H1 (cell line): ENCODE measurements at regions not wholly inside any gene's neighbourhood (a gene's known extent, or its start where the extent isn't known, plus 50 kb on each side); places are given as distances from the start of the nearest gene placed in this dataset.

Source experiments
- CTCF ChIA-PET: fragments of 300-600 bp; sonication (Branson Sonifier 250); formaldehyde crosslinking; loops from one replicate; lab custom pipeline; 2021; ENCODE audit not compliant: partially characterized antibody; lab: Charles Lee
- POLR2A ChIA-PET: fragments of 300-600 bp; sonication (Branson Sonifier 250); formaldehyde crosslinking; loops from one replicate; lab custom pipeline; 2021; ENCODE audit warnings: inconsistent platforms; ENCODE audit not compliant: partially characterized antibody; lab: Charles Lee
- DNase-seq, 2 experiments: peaks; one replicate each; pipeline versions ENCODE4 v3.0.0 to v3.0.0-alpha.2; 2010 to 2022; ENCODE audit warnings: low spot score in 2 of 2, low read depth in 1 of 2, mixed read lengths in 1 of 2
- FAIRE-seq: peaks from 2 replicates; lab custom pipeline; 2011; peaks lifted over from hg19 to GRCh38; lab: Jason Lieb, UNC
- H2AFZ ChIP-seq: 2 replicates; pipeline ENCODE4 v1.8.1; 2012; ENCODE audit warnings: low read length, inconsistent platforms
- H2AK5ac ChIP-seq: 2 replicates; pipeline ENCODE4 v1.6.1; 2013; ENCODE audit warnings: low read depth, low read length
- H2BK120ac ChIP-seq: replicated peaks from 2 replicates; pipeline ENCODE3; 2013; ENCODE audit warnings: low read depth, low read length, inconsistent platforms
- H2BK12ac ChIP-seq: 2 replicates; pipeline ENCODE4 v1.6.1; 2013; ENCODE audit warnings: low read depth, low read length
- H2BK15ac ChIP-seq: 2 replicates; pipeline ENCODE4 v1.6.1; 2013; ENCODE audit warnings: low read length
- H2BK20ac ChIP-seq: 2 replicates; pipeline ENCODE4 v1.6.1; 2013; ENCODE audit warnings: low read length
- H2BK5ac ChIP-seq: 2 replicates; pipeline ENCODE4 v1.6.1; 2013; ENCODE audit warnings: low read depth, low read length
- H3K14ac ChIP-seq: 2 replicates; pipeline ENCODE4 v1.6.1; 2013; ENCODE audit warnings: inconsistent platforms; ENCODE audit not compliant: insufficient read length
- H3K18ac ChIP-seq: 2 replicates; pipeline ENCODE4 v1.6.1; 2013; ENCODE audit warnings: low read length; ENCODE audit errors: extremely low read depth
- H3K23ac ChIP-seq: 2 replicates; pipeline ENCODE4 v1.6.1; 2013; ENCODE audit warnings: inconsistent platforms; ENCODE audit not compliant: insufficient read length
- H3K23me2 ChIP-seq: 2 replicates; pipeline ENCODE4 v1.6.1; 2013; ENCODE audit warnings: low read depth, low read length
- H3K27ac ChIP-seq: 2 replicates; pipeline ENCODE4 v1.6.1; 2011; ENCODE audit warnings: low read depth, low read length, inconsistent platforms
- H3K27me3 ChIP-seq, 4 experiments: replicated peaks in 1 of 4; 1 replicate in 1 of 4; 2 replicates in 3 of 4; pipeline versions ENCODE4 v1.6.1 to v1.8.1; 2011 to 2013; ENCODE audit warnings: low read length in 3 of 4, mild to moderate bottlenecking in 3 of 4, inconsistent platforms in 2 of 4, mixed read lengths in 2 of 4, moderate library complexity in 1 of 4; ENCODE audit not compliant: control insufficient read depth in 3 of 4, insufficient read depth in 3 of 4; ENCODE audit errors: extremely low read depth in 1 of 4
- H3K36me3 ChIP-seq, 4 experiments: 2 replicates each; pipeline versions ENCODE4 v1.6.1 to v1.8.1; 2011 to 2013; ENCODE audit warnings: mild to moderate bottlenecking in 4 of 4, low read length in 3 of 4, moderate library complexity in 2 of 4, control low read depth in 1 of 4, inconsistent platforms in 1 of 4; ENCODE audit not compliant: insufficient read depth in 4 of 4, control insufficient read depth in 2 of 4
- H3K4ac ChIP-seq: replicated peaks from 2 replicates; pipeline ENCODE3; 2013; ENCODE audit warnings: low read length, low read depth, mixed read lengths, inconsistent platforms; ENCODE audit not compliant: insufficient read length
- H3K4me1 ChIP-seq, 4 experiments: replicated peaks in 1 of 4; 1 replicate in 1 of 4; 2 replicates in 3 of 4; pipeline versions ENCODE4 v1.6.1 to v1.8.1; 2011 to 2013; ENCODE audit warnings: low read length in 3 of 4, inconsistent platforms in 2 of 4, mixed read lengths in 1 of 4; ENCODE audit not compliant: insufficient read depth in 4 of 4, control insufficient read depth in 3 of 4
- H3K4me2 ChIP-seq, 2 experiments: 2 replicates each; pipeline versions ENCODE4 v1.6.1 to v1.8.1; 2011 to 2013; ENCODE audit warnings: low read depth in 2 of 2, low read length in 2 of 2, control low read depth in 1 of 2, inconsistent platforms in 1 of 2, mild to moderate bottlenecking in 1 of 2; ENCODE audit not compliant: insufficient read depth in 1 of 2
- H3K4me3 ChIP-seq, 4 experiments: fragments of 200-600, 300-600 bp in 1 of 4; sonication (generic), shearing (Covaris generic), sonication (Bioruptor Twin) in 1 of 4; 2 replicates each; pipeline versions ENCODE4 v1.5.1 to v1.8.1; 2011 to 2016; ENCODE audit warnings: low read length in 4 of 4, low read depth in 3 of 4, control low read depth in 2 of 4, inconsistent platforms in 2 of 4, mild to moderate bottlenecking in 2 of 4, mixed read lengths in 1 of 4, moderate library complexity in 1 of 4; ENCODE audit not compliant: insufficient read depth in 2 of 4; ENCODE audit errors: extremely low read depth in 1 of 4
- H3K56ac ChIP-seq: replicated peaks from 2 replicates; pipeline ENCODE3; 2013; ENCODE audit warnings: low read depth, mild to moderate bottlenecking, mixed read lengths, low read length, inconsistent platforms; ENCODE audit not compliant: insufficient read length
- H3K79me1 ChIP-seq: 2 replicates; pipeline ENCODE4 v1.6.1; 2013; ENCODE audit warnings: low read depth, low read length, control low read depth
- H3K79me2 ChIP-seq, 2 experiments: 2 replicates each; pipeline versions ENCODE4 v1.6.1 to v1.8.1; 2012 to 2013; ENCODE audit warnings: low read length in 2 of 2, mild to moderate bottlenecking in 2 of 2, inconsistent platforms in 1 of 2; ENCODE audit not compliant: insufficient read depth in 2 of 2, control insufficient read depth in 1 of 2
- H3K9ac ChIP-seq, 4 experiments: replicated peaks in 1 of 4; 1 replicate in 1 of 4; 2 replicates in 3 of 4; pipeline versions ENCODE4 v1.6.1 to v1.8.1; 2011 to 2013; ENCODE audit warnings: low read depth in 3 of 4, low read length in 3 of 4, control low read depth in 2 of 4, mild to moderate bottlenecking in 2 of 4, moderate library complexity in 2 of 4, inconsistent platforms in 1 of 4; ENCODE audit errors: extremely low read depth in 1 of 4
- H3K9me3 ChIP-seq, 2 experiments: 2 replicates each; pipeline versions ENCODE4 v1.6.1 to v1.8.1; 2012 to 2013; ENCODE audit warnings: mild to moderate bottlenecking in 2 of 2, moderate library complexity in 2 of 2, control low read depth in 1 of 2, inconsistent platforms in 1 of 2, low read depth in 1 of 2, low read length in 1 of 2, mixed read lengths in 1 of 2; ENCODE audit not compliant: insufficient read depth in 2 of 2
- H4K20me1 ChIP-seq, 2 experiments: replicated peaks in 1 of 2; 2 replicates each; pipeline versions ENCODE3 to v1.8.1; 2011 to 2013; ENCODE audit warnings: inconsistent platforms in 2 of 2, low read length in 2 of 2, mild to moderate bottlenecking in 1 of 2; ENCODE audit not compliant: insufficient read depth in 2 of 2, control insufficient read depth in 1 of 2
- H4K5ac ChIP-seq: 2 replicates; pipeline ENCODE4 v1.6.1; 2013; ENCODE audit warnings: low read length, low read depth, mixed read lengths, inconsistent platforms; ENCODE audit not compliant: insufficient read length
- H4K8ac ChIP-seq: 2 replicates; pipeline ENCODE4 v1.8.0; 2013; ENCODE audit warnings: mild to moderate bottlenecking, moderate library complexity, low read length, inconsistent platforms; ENCODE audit not compliant: insufficient read depth; ENCODE audit errors: extremely low read depth
- H4K91ac ChIP-seq: replicated peaks from 2 replicates; pipeline ENCODE3; 2013; ENCODE audit warnings: low read length, mixed read lengths, inconsistent platforms; ENCODE audit not compliant: insufficient read length
- BRCA1 ChIP-seq: IDR thresholded peaks from 2 replicates; pipeline ENCODE4 v1.6.1; 2012; ENCODE audit warnings: low read depth, low read length, improper control_type of control experiment
- CHD2 ChIP-seq: IDR thresholded peaks from 2 replicates; pipeline ENCODE4 v1.6.1; 2012; ENCODE audit warnings: low read length, improper control_type of control experiment
- CTBP2 ChIP-seq: IDR thresholded peaks from 2 replicates; pipeline ENCODE4 v1.7.0; 2011; ENCODE audit warnings: borderline replicate concordance, mild to moderate bottlenecking, moderate library complexity, mixed read lengths, low read length; ENCODE audit not compliant: insufficient read depth, insufficient read length
- EP300 ChIP-seq, 2 experiments: IDR thresholded peaks; 1 replicate in 1 of 2; 2 replicates in 1 of 2; pipeline ENCODE4 v1.6.1; 2011 to 2012; ENCODE audit warnings: low read depth in 2 of 2, low read length in 2 of 2, mild to moderate bottlenecking in 2 of 2, borderline replicate concordance in 1 of 2, inconsistent platforms in 1 of 2, moderate library complexity in 1 of 2
- NRF1 ChIP-seq: IDR thresholded peaks from 2 replicates; pipeline ENCODE4 v1.6.1; 2011; ENCODE audit warnings: mild to moderate bottlenecking, low read depth, low read length, improper control_type of control experiment
- POLR2AphosphoS5 ChIP-seq: IDR thresholded peaks from 2 replicates; pipeline ENCODE4 v1.6.1; 2011; ENCODE audit warnings: low read depth, low read length
- RBBP5 ChIP-seq: IDR thresholded peaks from 2 replicates; pipeline ENCODE4 v1.7.1; 2012; ENCODE audit warnings: low read depth, mild to moderate bottlenecking, inconsistent platforms, low read length, moderate library complexity, borderline replicate concordance
- SIX5 ChIP-seq: IDR thresholded peaks from 2 replicates; pipeline ENCODE4 v1.6.1; 2011; ENCODE audit warnings: mild to moderate bottlenecking, low read depth, low read length
- SP1 ChIP-seq: IDR thresholded peaks from 2 replicates; pipeline ENCODE4 v1.6.1; 2011; ENCODE audit warnings: low read depth, low read length
- SP2 ChIP-seq: IDR thresholded peaks from 2 replicates; pipeline ENCODE4 v1.6.1; 2012; ENCODE audit warnings: mild to moderate bottlenecking, low read length, inconsistent platforms
- TCF12 ChIP-seq: IDR thresholded peaks from 2 replicates; pipeline ENCODE4 v1.6.1; 2011; ENCODE audit warnings: low read depth, mild to moderate bottlenecking, low read length
- WGBS, 2 experiments: shearing (Covaris generic) in 1 of 2; methylation state at CpG; one replicate each; pipeline versions ENCODE4 v1.1.6 to v1.1.7; 2013 to 2015; ENCODE audit warnings: low lambda C conversion rate in 2 of 2, mixed read lengths in 2 of 2, inconsistent platforms in 1 of 2, low coverage in 1 of 2, missing lambda C conversion rate in 1 of 2; ENCODE audit not compliant: insufficient replicate concordance in 2 of 2, insufficient coverage in 1 of 2, insufficient read length in 1 of 2; ENCODE audit errors: extremely low coverage in 1 of 2, missing lambda C conversion rate in 1 of 2; 5-methylcytosine and 5-hydroxymethylcytosine counted together
- TF ChIP-seq, protein P1 (sequence below): IDR thresholded peaks from 2 replicates; pipeline ENCODE4 v1.6.1; 2012; ENCODE audit warnings: inconsistent platforms
- TF ChIP-seq, protein P2 (sequence below): IDR thresholded peaks from 2 replicates; pipeline ENCODE4 v1.6.1; 2011; ENCODE audit warnings: low read depth, mild to moderate bottlenecking, low read length; ENCODE audit not compliant: insufficient read depth

DNA sequence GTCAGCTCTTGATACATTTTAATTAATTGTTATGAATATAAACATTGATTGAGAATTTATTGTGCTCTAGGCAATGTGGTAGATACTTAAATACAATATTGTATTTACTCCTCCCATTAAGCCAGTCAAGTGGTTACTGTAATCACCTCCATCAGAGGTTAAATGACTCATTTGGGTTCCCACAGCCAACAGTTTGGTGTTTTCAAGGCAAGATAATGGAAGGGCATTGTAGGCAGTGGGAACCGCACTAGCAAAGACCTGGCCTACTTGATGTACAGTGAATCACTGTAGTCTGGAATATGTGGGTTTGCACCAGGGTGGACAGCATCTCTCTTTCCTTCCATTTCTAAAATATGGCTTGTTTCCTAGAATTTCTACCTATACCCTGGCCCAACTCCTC lies 127.4 kb downstream of the EDEM1 start:
- no peak overlapping the region for H3K56ac ChIP-seq
- 89% methylated on average over 1 of the region's 1 CpG; no CpG with 5 or more reads in 1 of the 2 experiments for WGBS, 2 experiments
- no peak overlapping the region for H3K18ac ChIP-seq
- H3K27ac ChIP-seq = no peak overlapping the region
- no peak overlapping the region for H3K14ac ChIP-seq
- no peaks in the 10 kb centered on the region for H3K79me1 ChIP-seq
- H4K20me1 ChIP-seq = no peaks in the 10 kb centered on the region
- H2AK5ac ChIP-seq = no peak overlapping the region
- no peak overlapping the region for H3K4me3 ChIP-seq
- no peak overlapping the region for H3K23ac ChIP-seq
- H2BK15ac ChIP-seq = no peak overlapping the region
- H2AFZ ChIP-seq = no peak overlapping the region
- H3K9ac ChIP-seq = no peak overlapping the region
- no peaks in the 10 kb centered on the region for H3K36me3 ChIP-seq
- DNase-seq (no peak), FAIRE-seq (no peak)
- H2BK5ac ChIP-seq = no peak overlapping the region
- no peak overlapping the region for H2BK120ac ChIP-seq
- H3K4ac ChIP-seq = no peak overlapping the region
- ChIA-PET POLR2A (interaction anchor here (0.5 kb wide), 1 partner anchor 118 kb away, joined by 3 read pairs; no protein-coding TSS in a partner anchor), CTCF (interaction anchor here (1.3 kb wide), 1 partner anchor 9 kb away, joined by 4 read pairs; no protein-coding TSS in a partner anchor)
- no peak overlapping the region for H3K4me2 ChIP-seq
- H2BK20ac ChIP-seq = no peak overlapping the region
- H3K9me3 ChIP-seq = no peaks in the 10 kb centered on the region
- no peak overlapping the region for H2BK12ac ChIP-seq
- H4K8ac ChIP-seq = no peak overlapping the region
- no peaks in the 10 kb centered on the region for H3K79me2 ChIP-seq
- no peak overlapping the region for H4K91ac ChIP-seq
- H3K27me3 ChIP-seq = no peaks in the 10 kb centered on the region
- no peaks in the 10 kb centered on the region for H3K4me1 ChIP-seq
- H3K23me2 ChIP-seq = no peaks in the 10 kb centered on the region
- H4K5ac ChIP-seq = no peak overlapping the region
- TF ChIP-seq RBBP5 = no peak
- TF ChIP-seq NRF1 = no peak
- TF ChIP-seq SP1 = no peak
- TF ChIP-seq SP2 = no peak
- TF ChIP-seq, protein P1, sequence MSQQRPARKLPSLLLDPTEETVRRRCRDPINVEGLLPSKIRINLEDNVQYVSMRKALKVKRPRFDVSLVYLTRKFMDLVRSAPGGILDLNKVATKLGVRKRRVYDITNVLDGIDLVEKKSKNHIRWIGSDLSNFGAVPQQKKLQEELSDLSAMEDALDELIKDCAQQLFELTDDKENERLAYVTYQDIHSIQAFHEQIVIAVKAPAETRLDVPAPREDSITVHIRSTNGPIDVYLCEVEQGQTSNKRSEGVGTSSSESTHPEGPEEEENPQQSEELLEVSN = no peak
- TF ChIP-seq CHD2 = no peak
- no peak for TF ChIP-seq SIX5
- no peak for TF ChIP-seq CTBP2
- TF ChIP-seq EP300 (IDR thresholded peaks at IDR 0.05; ENCODE audit: borderline replicate concordance in 1 of 2, low read depth in 2 of 2, low read length in 2 of 2) = no peak
- TF ChIP-seq, protein P2, sequence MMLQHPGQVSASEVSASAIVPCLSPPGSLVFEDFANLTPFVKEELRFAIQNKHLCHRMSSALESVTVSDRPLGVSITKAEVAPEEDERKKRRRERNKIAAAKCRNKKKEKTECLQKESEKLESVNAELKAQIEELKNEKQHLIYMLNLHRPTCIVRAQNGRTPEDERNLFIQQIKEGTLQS = no peak
- TF ChIP-seq POLR2AphosphoS5 = no peak
- no peak for TF ChIP-seq TCF12
- no peak for TF ChIP-seq BRCA1
